ENCODE measurements at regions not wholly inside any gene's neighbourhood (a gene's known extent, or its start where the extent isn't known, plus 50 kb on each side); places are given as distances from the start of the nearest gene placed in this dataset.

DNA sequence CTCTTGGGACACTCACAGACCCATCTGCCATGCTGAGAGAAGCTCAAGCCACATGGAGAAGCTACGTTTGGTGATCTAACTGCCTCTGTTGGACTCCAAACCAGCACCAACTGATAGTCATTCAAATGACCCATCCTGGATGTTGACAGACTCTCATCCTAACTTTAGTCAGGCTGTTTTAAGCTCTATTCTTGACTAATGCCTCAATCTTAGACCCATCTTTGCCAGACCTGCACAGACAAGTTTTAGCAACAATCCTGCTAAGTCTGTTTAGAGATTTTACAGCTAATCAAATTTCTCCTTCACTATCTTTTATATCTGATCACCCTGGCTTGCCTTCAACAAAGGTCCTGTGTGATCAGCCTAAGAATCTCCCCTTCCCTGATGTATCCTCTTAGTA is 245.1 kb downstream of the SCG2 start:
- TF ChIP-seq, protein P1, sequence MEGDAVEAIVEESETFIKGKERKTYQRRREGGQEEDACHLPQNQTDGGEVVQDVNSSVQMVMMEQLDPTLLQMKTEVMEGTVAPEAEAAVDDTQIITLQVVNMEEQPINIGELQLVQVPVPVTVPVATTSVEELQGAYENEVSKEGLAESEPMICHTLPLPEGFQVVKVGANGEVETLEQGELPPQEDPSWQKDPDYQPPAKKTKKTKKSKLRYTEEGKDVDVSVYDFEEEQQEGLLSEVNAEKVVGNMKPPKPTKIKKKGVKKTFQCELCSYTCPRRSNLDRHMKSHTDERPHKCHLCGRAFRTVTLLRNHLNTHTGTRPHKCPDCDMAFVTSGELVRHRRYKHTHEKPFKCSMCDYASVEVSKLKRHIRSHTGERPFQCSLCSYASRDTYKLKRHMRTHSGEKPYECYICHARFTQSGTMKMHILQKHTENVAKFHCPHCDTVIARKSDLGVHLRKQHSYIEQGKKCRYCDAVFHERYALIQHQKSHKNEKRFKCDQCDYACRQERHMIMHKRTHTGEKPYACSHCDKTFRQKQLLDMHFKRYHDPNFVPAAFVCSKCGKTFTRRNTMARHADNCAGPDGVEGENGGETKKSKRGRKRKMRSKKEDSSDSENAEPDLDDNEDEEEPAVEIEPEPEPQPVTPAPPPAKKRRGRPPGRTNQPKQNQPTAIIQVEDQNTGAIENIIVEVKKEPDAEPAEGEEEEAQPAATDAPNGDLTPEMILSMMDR (IDR thresholded peaks at IDR 0.05) = no peak
- TF ChIP-seq POLR2A (IDR thresholded peaks at IDR 0.05) = no peak

All from breast epithelium (tissue), 3 donors.